Glutamatergic neuron (in vitro differentiated cells): ENCODE measurements at regions not wholly inside any gene's neighbourhood (a gene's known extent, or its start where the extent isn't known, plus 50 kb on each side); places are given as distances from the start of the nearest gene placed in this dataset.

ENCODE experiments used
- DNase-seq: peaks from one replicate; pipeline ENCODE4 v3.0.0; 2022
- H3K27ac Mint-ChIP-seq: one replicate; pipeline ENCODE4 v1.8.0; 2020; ENCODE audit warnings: mild to moderate bottlenecking, mixed read lengths, inconsistent platforms; ENCODE audit not compliant: unreplicated experiment
- H3K27me3 Mint-ChIP-seq: one replicate; pipeline ENCODE4 v1.8.0; 2020; ENCODE audit warnings: mild to moderate bottlenecking, moderate library complexity, mixed read lengths, inconsistent platforms; ENCODE audit not compliant: unreplicated experiment
- H3K36me3 Mint-ChIP-seq: one replicate; pipeline ENCODE4 v1.8.0; 2020; ENCODE audit warnings: mild to moderate bottlenecking, mixed read lengths, inconsistent platforms; ENCODE audit not compliant: unreplicated experiment
- H3K4me1 Mint-ChIP-seq: one replicate; pipeline ENCODE4 v1.8.0; 2020; ENCODE audit warnings: mild to moderate bottlenecking, low read depth, mixed read lengths, inconsistent platforms; ENCODE audit not compliant: unreplicated experiment
- H3K4me3 Mint-ChIP-seq: one replicate; pipeline ENCODE4 v1.8.0; 2020; ENCODE audit warnings: mild to moderate bottlenecking, mixed read lengths, inconsistent platforms; ENCODE audit not compliant: unreplicated experiment
- H3K9me3 Mint-ChIP-seq: one replicate; pipeline ENCODE4 v1.8.0; 2020; ENCODE audit warnings: mild to moderate bottlenecking, moderate library complexity, mixed read lengths, inconsistent platforms; ENCODE audit not compliant: unreplicated experiment
- CTCF ChIP-seq: fragments of 200-600 bp; sonication (generic); IDR thresholded peaks from one replicate; pipeline ENCODE4 v1.5.0; 2021; ENCODE audit not compliant: partially characterized antibody, unreplicated experiment

GRCh38 chr12:67813456-67813904 lies 164.9 kb downstream of the DYRK2 start:
- no peaks in the 10 kb centered on the region for H3K9me3 Mint-ChIP-seq
- no peak overlapping the region for H3K27ac Mint-ChIP-seq
- H3K27me3 Mint-ChIP-seq: no peaks in the 10 kb centered on the region
- peaks cover 5% of the 10 kb centered on the region for H3K36me3 Mint-ChIP-seq
- DNase-seq: no peak
- no peak for TF ChIP-seq CTCF
- no peak overlapping the region for H3K4me3 Mint-ChIP-seq
- no peaks in the 10 kb centered on the region for H3K4me1 Mint-ChIP-seq

- DNase-seq: no peak
- H3K4me3 Mint-ChIP-seq: no peak overlapping the region
- peaks cover 5% of the 10 kb centered on the region for H3K36me3 Mint-ChIP-seq
- no peak overlapping the region for H3K27ac Mint-ChIP-seq
- TF ChIP-seq CTCF: no peak
- H3K4me1 Mint-ChIP-seq: no peaks in the 10 kb centered on the region
- no peaks in the 10 kb centered on the region for H3K27me3 Mint-ChIP-seq
- no peaks in the 10 kb centered on the region for H3K9me3 Mint-ChIP-seq
Observed at GRCh38 chr12:67816269-67816668, 167.7 kb downstream of the DYRK2 start.

GRCh38 chr12:67818459-67818903 lies 169.9 kb downstream of the DYRK2 start:
- Mint-ChIP-seq H3K27ac (no peak overlapping the region), H3K4me1 (no peaks in the 10 kb centered on the region), H3K9me3 (no peaks in the 10 kb centered on the region), H3K27me3 (no peaks in the 10 kb centered on the region), H3K4me3 (no peak overlapping the region), H3K36me3 (peaks cover 5% of the 10 kb centered on the region)
- no peak for DNase-seq
- no peak for TF ChIP-seq CTCF

- peaks cover 5% of the 10 kb centered on the region for H3K36me3 Mint-ChIP-seq
Observed at GRCh38 chr12:67819902-67820301, 169.3 kb upstream of the IFNG-AS1 start.

GRCh38 chr12:67820694-67821093 lies 168.6 kb upstream of the IFNG-AS1 start:
- TF ChIP-seq CTCF: no peak
- Mint-ChIP-seq H3K27me3 (no peaks in the 10 kb centered on the region), H3K27ac (no peak overlapping the region), H3K9me3 (no peaks in the 10 kb centered on the region), H3K4me3 (no peak overlapping the region), H3K4me1 (no peaks in the 10 kb centered on the region), H3K36me3 (peaks cover 5% of the 10 kb centered on the region)
- no peak for DNase-seq

More at GRCh38 chr12:67819902-67820301, 169.3 kb upstream of the IFNG-AS1 start:
- TF ChIP-seq CTCF: no peak
- H3K4me1 Mint-ChIP-seq: no peaks in the 10 kb centered on the region
- no peak overlapping the region for H3K4me3 Mint-ChIP-seq
- no peaks in the 10 kb centered on the region for H3K9me3 Mint-ChIP-seq
- H3K27me3 Mint-ChIP-seq: no peaks in the 10 kb centered on the region
- no peak overlapping the region for H3K27ac Mint-ChIP-seq
- no peak for DNase-seq
